ENCODE measurements at regions not wholly inside any gene's neighbourhood (a gene's known extent, or its start where the extent isn't known, plus 50 kb on each side); places are given as distances from the start of the nearest gene placed in this dataset.

DNA sequence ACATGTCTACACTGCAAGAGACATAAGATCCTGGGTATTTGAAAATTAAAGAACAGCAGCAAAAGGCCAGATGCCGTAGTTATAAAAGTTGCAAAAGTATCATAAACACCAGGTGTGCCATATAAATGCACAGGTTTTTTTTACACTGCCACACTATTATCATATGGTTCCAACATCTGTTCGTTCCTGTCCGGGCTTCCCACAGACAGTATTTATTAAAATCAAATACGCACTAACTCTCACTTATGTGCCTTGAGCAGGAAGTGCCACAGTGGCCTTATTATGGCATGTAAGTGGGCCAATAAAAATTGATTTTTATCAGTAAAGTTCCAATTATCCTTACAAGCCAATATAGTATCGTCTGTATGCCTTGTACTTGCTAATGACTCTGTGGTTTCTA lies 873.2 kb downstream of the RPA4 start:
- H3K4me2 ChIP-seq (ENCODE audit: insufficient read depth, low read length) = no peak overlapping the region
- H3K27me3 ChIP-seq (ENCODE audit: control insufficient read depth in 2 of 2, insufficient read depth in 2 of 2, low read length in 2 of 2) = no peaks in the 10 kb centered on the region
- no TSS peak for BruUV-seq (replicated peaks)
- intact Hi-C loops (cut with micrococcal nuclease) (no loop called here), dilution Hi-C loops (cut with MboI; ENCODE audit: extremely low pct_ligation_motif_present, low sequenced_read_pairs) (no loop called here)
- no peaks in the 10 kb centered on the region for H3K79me2 ChIP-seq (ENCODE audit: control insufficient read depth, insufficient read depth, low read length)
- no peaks in the 10 kb centered on the region for H3K36me3 ChIP-seq (ENCODE audit: control insufficient read depth in 2 of 2, extremely low read depth in 1 of 2, insufficient read depth in 2 of 2, low read length in 2 of 2)
- H3K4me3 ChIP-seq (replicated peaks in 1 of 3; ENCODE audit: insufficient read depth in 1 of 3, low read depth in 1 of 3, low read length in 3 of 3) = no peak overlapping the region
- ChIA-PET CTCF (no interaction called here), POLR2A (no interaction called here)
- no peak overlapping the region for H3K27ac ChIP-seq (ENCODE audit: insufficient read depth, low read depth, low read length)
- no peaks in the 10 kb centered on the region for H3K4me1 ChIP-seq (ENCODE audit: control insufficient read depth, extremely low read depth, insufficient read depth, low read length)
- H3K9ac ChIP-seq (replicated peaks; ENCODE audit: extremely low read depth, insufficient read depth, low read length) = no peak overlapping the region
- FAIRE-seq (no peak), DNase-seq (ENCODE audit: low read depth, low spot score) (no peak)
- H3K9me1 ChIP-seq (replicated peaks; ENCODE audit: control insufficient read depth, extremely low read depth, insufficient read depth, low read length) = no peaks in the 10 kb centered on the region
- H4K20me1 ChIP-seq (replicated peaks; ENCODE audit: control insufficient read depth, extremely low read depth, insufficient read depth, low read length) = no peaks in the 10 kb centered on the region
- no peak overlapping the region for H2AFZ ChIP-seq (ENCODE audit: low read depth, low read length)
- TF ChIP-seq FOS (IDR thresholded peaks at IDR 0.05; ENCODE audit: borderline replicate concordance, insufficient read depth, low read length) (no peak), POLR2AphosphoS5 (IDR thresholded peaks at IDR 0.05; ENCODE audit: insufficient read depth, low read depth, low read length) (no peak), GATA2 (IDR thresholded peaks at IDR 0.05; ENCODE audit: insufficient read depth, insufficient read length, low read depth, low read length) (no peak), POLR2A (IDR thresholded peaks at IDR 0.05; ENCODE audit: low read depth, low read length) (no peak), MYC (IDR thresholded peaks at IDR 0.05; ENCODE audit: low read depth, low read length) (no peak), EZH2 (IDR thresholded peaks at IDR 0.05; ENCODE audit: borderline replicate concordance, low read depth, low read length, severe bottlenecking) (no peak), JUN (IDR thresholded peaks at IDR 0.05; ENCODE audit: borderline replicate concordance, insufficient read depth, insufficient read length, low read depth) (no peak)
- TF ChIP-seq, protein P1, sequence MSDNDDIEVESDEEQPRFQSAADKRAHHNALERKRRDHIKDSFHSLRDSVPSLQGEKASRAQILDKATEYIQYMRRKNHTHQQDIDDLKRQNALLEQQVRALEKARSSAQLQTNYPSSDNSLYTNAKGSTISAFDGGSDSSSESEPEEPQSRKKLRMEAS (IDR thresholded peaks at IDR 0.05; ENCODE audit: insufficient read depth, insufficient read length) = no peak
- TF ChIP-seq, protein P2, sequence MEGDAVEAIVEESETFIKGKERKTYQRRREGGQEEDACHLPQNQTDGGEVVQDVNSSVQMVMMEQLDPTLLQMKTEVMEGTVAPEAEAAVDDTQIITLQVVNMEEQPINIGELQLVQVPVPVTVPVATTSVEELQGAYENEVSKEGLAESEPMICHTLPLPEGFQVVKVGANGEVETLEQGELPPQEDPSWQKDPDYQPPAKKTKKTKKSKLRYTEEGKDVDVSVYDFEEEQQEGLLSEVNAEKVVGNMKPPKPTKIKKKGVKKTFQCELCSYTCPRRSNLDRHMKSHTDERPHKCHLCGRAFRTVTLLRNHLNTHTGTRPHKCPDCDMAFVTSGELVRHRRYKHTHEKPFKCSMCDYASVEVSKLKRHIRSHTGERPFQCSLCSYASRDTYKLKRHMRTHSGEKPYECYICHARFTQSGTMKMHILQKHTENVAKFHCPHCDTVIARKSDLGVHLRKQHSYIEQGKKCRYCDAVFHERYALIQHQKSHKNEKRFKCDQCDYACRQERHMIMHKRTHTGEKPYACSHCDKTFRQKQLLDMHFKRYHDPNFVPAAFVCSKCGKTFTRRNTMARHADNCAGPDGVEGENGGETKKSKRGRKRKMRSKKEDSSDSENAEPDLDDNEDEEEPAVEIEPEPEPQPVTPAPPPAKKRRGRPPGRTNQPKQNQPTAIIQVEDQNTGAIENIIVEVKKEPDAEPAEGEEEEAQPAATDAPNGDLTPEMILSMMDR (IDR thresholded peaks at IDR 0.05; ENCODE audit: extremely low read depth in 1 of 2, insufficient read depth in 1 of 2, low read depth in 1 of 2, low read length in 2 of 2) = no peak
- H3K9me3 ChIP-seq (replicated peaks; ENCODE audit: control insufficient read depth, insufficient read depth, low read length) = no peaks in the 10 kb centered on the region
